Skin epidermis (tissue), 12 donors: ENCODE measurements at regions not wholly inside any gene's neighbourhood (a gene's known extent, or its start where the extent isn't known, plus 50 kb on each side); places are given as distances from the start of the nearest gene placed in this dataset.
"Not testable (repeated sequence)": the region's sequence is repeated elsewhere in the genome, so short reads cannot be mapped to it uniquely, and the experiment has no call there.

Experiments
- H3K27ac ChIP-seq, 21 experiments: fragments of 200-600 bp; sonication (generic) in 11 of 21; one replicate each; pipeline ENCODE4 v1.5.0; 2020; ENCODE audit warnings: mild to moderate bottlenecking in 3 of 21, inconsistent platforms in 2 of 21, moderate library complexity in 2 of 21
- H3K4me3 ChIP-seq, 7 experiments: fragments of 200-600 bp; sonication (generic) in 2 of 7; one replicate each; pipeline ENCODE4 v1.5.0; 2020; ENCODE audit warnings: inconsistent platforms in 2 of 7, mild to moderate bottlenecking in 2 of 7, moderate library complexity in 1 of 7

GRCh38 chr2:61688369-61689334, 150.5 kb upstream of the XPO1 start:
- H3K4me3 ChIP-seq = no peak overlapping the region
- H3K27ac ChIP-seq = peak overlapping the region in 1 of 21 experiments; percentile 10

- no peak overlapping the region for H3K27ac ChIP-seq
- no peak overlapping the region for H3K4me3 ChIP-seq
Observed at GRCh38 chr2:61679096-61679495, 140.9 kb upstream of the XPO1 start.

GRCh38 chr2:61677942-61678341, 139.8 kb upstream of the XPO1 start:
- no peak overlapping the region for H3K27ac ChIP-seq
- H3K4me3 ChIP-seq = no peak overlapping the region

GRCh38 chr2:61677306-61677705, 139.2 kb upstream of the XPO1 start:
- no peak overlapping the region for H3K4me3 ChIP-seq
- H3K27ac ChIP-seq = no peak overlapping the region

- H3K27ac ChIP-seq = no peak overlapping the region
Observed at GRCh38 chr2:61675204-61675603, 137.0 kb upstream of the XPO1 start.

GRCh38 chr2:61671561-61672315, 133.6 kb upstream of the XPO1 start:
- peak overlapping the region in 1 of 7 experiments; percentile 10 for H3K4me3 ChIP-seq
- peak overlapping the region in 19 of 21 experiments; percentile 28 to 90 (median 78) for H3K27ac ChIP-seq

More at GRCh38 chr2:61675204-61675603, 137.0 kb upstream of the XPO1 start:
- H3K4me3 ChIP-seq = no peak overlapping the region

GRCh38 chr2:61670591-61671501, 132.7 kb upstream of the XPO1 start:
- Histone ChIP-seq H3K4me3 (peak overlapping the region in 1 of 7 experiments; percentile 10), H3K27ac (peak overlapping the region; percentile 28 to 90 (median 74))

- H3K4me3 ChIP-seq = no peak overlapping the region
- no peak overlapping the region for H3K27ac ChIP-seq
Observed at GRCh38 chr2:61664190-61664589, 126.0 kb upstream of the XPO1 start.

- Histone ChIP-seq H3K27ac (no peak overlapping the region), H3K4me3 (no peak overlapping the region)
Observed at GRCh38 chr2:61662990-61663389, 124.8 kb upstream of the XPO1 start.

GRCh38 chr2:61660511-61661388, 122.6 kb upstream of the XPO1 start:
- Histone ChIP-seq H3K4me3 (no peak overlapping the region), H3K27ac (no peak overlapping the region)

- no peak overlapping the region for H3K4me3 ChIP-seq
- H3K27ac ChIP-seq = no peak overlapping the region
Observed at GRCh38 chr2:61658841-61659780, 121.0 kb upstream of the XPO1 start.

- not testable (repeated sequence) for H3K27ac ChIP-seq, H3K4me3 ChIP-seq
Observed at GRCh38 chr2:61649946-61650345, 111.8 kb upstream of the XPO1 start.

- no peak overlapping the region for H3K27ac ChIP-seq
- H3K4me3 ChIP-seq = no peak overlapping the region
Observed at GRCh38 chr2:61649021-61649420, 110.9 kb upstream of the XPO1 start.

GRCh38 chr2:61647044-61647443, 108.9 kb upstream of the XPO1 start:
- H3K27ac ChIP-seq = no peak overlapping the region

GRCh38 chr2:61645911-61646310, 107.8 kb upstream of the XPO1 start:
- Histone ChIP-seq H3K27ac (peak overlapping the region in 3 of 21 experiments; percentile 10 to 14 (median 11)), H3K4me3 (no peak overlapping the region)

More at GRCh38 chr2:61647044-61647443, 108.9 kb upstream of the XPO1 start:
- H3K4me3 ChIP-seq = no peak overlapping the region

GRCh38 chr2:61643153-61643552, 105.0 kb upstream of the XPO1 start:
- not testable (repeated sequence) for H3K27ac ChIP-seq, H3K4me3 ChIP-seq

- no peak overlapping the region for H3K4me3 ChIP-seq
Observed at GRCh38 chr2:61640406-61640805, 102.2 kb upstream of the XPO1 start.

GRCh38 chr2:61639721-61640120, 101.6 kb upstream of the XPO1 start:
- no peak overlapping the region for H3K4me3 ChIP-seq
- H3K27ac ChIP-seq = no peak overlapping the region

More at GRCh38 chr2:61640406-61640805, 102.2 kb upstream of the XPO1 start:
- no peak overlapping the region for H3K27ac ChIP-seq
